Colonic mucosa (tissue), 4 donors: ENCODE measurements at regions not wholly inside any gene's neighbourhood (a gene's known extent, or its start where the extent isn't known, plus 50 kb on each side); places are given as distances from the start of the nearest gene placed in this dataset.

Experiments
- DNase-seq: peaks from one replicate; pipeline ENCODE4 v3.0.0-alpha.2; 2020
- H3K27ac ChIP-seq: fragments of 200-600 bp; one replicate; pipeline ENCODE4 v1.8.0; 2021
- H3K27me3 ChIP-seq: fragments of 200-600 bp; one replicate; pipeline ENCODE4 v1.8.0; 2021
- H3K36me3 ChIP-seq: fragments of 200-600 bp; one replicate; pipeline ENCODE4 v1.8.0; 2021
- H3K4me1 ChIP-seq: fragments of 200-600 bp; one replicate; pipeline ENCODE4 v1.8.0; 2021; ENCODE audit warnings: mild to moderate bottlenecking
- H3K4me3 ChIP-seq: fragments of 200-600 bp; one replicate; pipeline ENCODE4 v1.8.0; 2021
- H3K9ac ChIP-seq, 2 donors: one replicate each; pipeline ENCODE4 v1.7.0; 2013; ENCODE audit warnings: control low read depth in 2 of 2, low read depth in 2 of 2, low read length in 2 of 2
- H3K9me3 ChIP-seq: fragments of 200-600 bp; one replicate; pipeline ENCODE4 v1.8.0; 2021
- intact Hi-C: fragments of 100-400 bp; cut with DNase I; formaldehyde crosslinking; loops from one replicate; pipeline ENCODE4 v1.14.1; 2022
- TF ChIP-seq, protein P1 (sequence below): fragments of 200-600 bp; IDR thresholded peaks from one replicate; pipeline ENCODE4 v1.8.0; 2022; ENCODE audit warnings: antibody characterized with exemption, mild to moderate bottlenecking
- donor health status: healthy.
- donor health status: DM: no; HTN: no; CAD: no.
- donor health status: DM: no; HTN: no; CAD: no.

- TF ChIP-seq, protein P1, sequence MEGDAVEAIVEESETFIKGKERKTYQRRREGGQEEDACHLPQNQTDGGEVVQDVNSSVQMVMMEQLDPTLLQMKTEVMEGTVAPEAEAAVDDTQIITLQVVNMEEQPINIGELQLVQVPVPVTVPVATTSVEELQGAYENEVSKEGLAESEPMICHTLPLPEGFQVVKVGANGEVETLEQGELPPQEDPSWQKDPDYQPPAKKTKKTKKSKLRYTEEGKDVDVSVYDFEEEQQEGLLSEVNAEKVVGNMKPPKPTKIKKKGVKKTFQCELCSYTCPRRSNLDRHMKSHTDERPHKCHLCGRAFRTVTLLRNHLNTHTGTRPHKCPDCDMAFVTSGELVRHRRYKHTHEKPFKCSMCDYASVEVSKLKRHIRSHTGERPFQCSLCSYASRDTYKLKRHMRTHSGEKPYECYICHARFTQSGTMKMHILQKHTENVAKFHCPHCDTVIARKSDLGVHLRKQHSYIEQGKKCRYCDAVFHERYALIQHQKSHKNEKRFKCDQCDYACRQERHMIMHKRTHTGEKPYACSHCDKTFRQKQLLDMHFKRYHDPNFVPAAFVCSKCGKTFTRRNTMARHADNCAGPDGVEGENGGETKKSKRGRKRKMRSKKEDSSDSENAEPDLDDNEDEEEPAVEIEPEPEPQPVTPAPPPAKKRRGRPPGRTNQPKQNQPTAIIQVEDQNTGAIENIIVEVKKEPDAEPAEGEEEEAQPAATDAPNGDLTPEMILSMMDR = no peak
- Histone ChIP-seq H3K36me3 (no peaks in the 10 kb centered on the region), H3K4me1 (no peaks in the 10 kb centered on the region), H3K4me3 (no peak overlapping the region), H3K9me3 (no peaks in the 10 kb centered on the region), H3K27me3 (no peaks in the 10 kb centered on the region), H3K9ac (no peak overlapping the region), H3K27ac (no peak overlapping the region)
- intact Hi-C loops = no loop called here
- no peak for DNase-seq
Observed at GRCh38 chr12:97946701-97947100, 484.1 kb downstream of the RMST start.

DNA sequence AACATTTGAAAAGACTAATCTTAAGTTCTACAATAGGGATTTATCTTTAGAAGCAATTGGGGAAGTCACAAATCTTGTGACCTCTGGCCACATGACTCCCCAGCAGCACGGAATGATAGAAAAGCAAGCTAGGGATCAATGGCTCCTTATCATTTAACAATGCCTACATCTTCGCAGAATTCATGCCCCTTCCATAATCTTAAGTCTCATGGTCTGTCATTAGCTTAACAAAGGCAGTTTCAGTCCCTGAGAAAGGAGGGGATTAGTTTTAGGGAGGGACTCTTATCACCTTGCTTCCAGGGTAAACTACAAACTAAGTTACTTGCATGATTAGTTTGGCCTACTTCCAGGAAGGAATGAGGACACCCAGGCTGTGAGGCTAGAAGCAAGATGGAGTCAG, 486.0 kb downstream of the RMST start:
- TF ChIP-seq, protein P1 = no peak
- no peak for DNase-seq
- Histone ChIP-seq H3K4me3 (no peak overlapping the region), H3K36me3 (no peaks in the 10 kb centered on the region), H3K27me3 (no peaks in the 10 kb centered on the region), H3K27ac (no peak overlapping the region), H3K9me3 (no peaks in the 10 kb centered on the region), H3K4me1 (no peaks in the 10 kb centered on the region), H3K9ac (no peak overlapping the region)
- intact Hi-C loops = no loop called here

DNA sequence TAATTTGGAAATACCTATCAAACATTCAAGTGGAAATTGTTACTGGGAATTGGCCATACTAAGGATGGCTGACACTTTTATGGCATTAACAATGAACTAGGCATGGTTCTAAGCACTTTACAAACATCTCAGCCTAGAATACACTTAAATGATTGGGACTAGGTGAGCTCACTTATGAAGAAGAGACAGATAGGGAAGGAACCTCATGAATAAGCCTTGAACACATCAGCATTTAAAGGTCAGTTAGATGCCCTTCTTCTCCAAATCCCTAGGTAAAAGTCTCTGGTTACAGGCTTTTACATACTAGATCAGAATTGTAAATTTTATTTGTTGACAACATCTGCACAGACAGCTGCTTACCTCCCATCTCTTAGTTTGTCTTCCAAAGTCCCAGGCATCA, 488.6 kb downstream of the RMST start:
- intact Hi-C loops = no loop called here
- H3K4me1 ChIP-seq = no peaks in the 10 kb centered on the region
- no peak overlapping the region for H3K4me3 ChIP-seq
- H3K27me3 ChIP-seq = no peaks in the 10 kb centered on the region
- TF ChIP-seq, protein P1 = no peak
- H3K9me3 ChIP-seq = no peaks in the 10 kb centered on the region
- no peak overlapping the region for H3K27ac ChIP-seq
- no peak for DNase-seq
- no peaks in the 10 kb centered on the region for H3K36me3 ChIP-seq
- no peak overlapping the region for H3K9ac ChIP-seq

GRCh38 chr12:97951717-97952116, 489.1 kb downstream of the RMST start:
- Histone ChIP-seq H3K27me3 (no peaks in the 10 kb centered on the region), H3K36me3 (no peaks in the 10 kb centered on the region), H3K27ac (no peak overlapping the region), H3K9ac (no peak overlapping the region), H3K4me3 (no peak overlapping the region), H3K9me3 (no peaks in the 10 kb centered on the region), H3K4me1 (no peaks in the 10 kb centered on the region)
- DNase-seq = no peak
- intact Hi-C loops = no loop called here
- TF ChIP-seq, protein P1 = no peak

GRCh38 chr12:97957109-97957508, 494.5 kb downstream of the RMST start:
- no peaks in the 10 kb centered on the region for H3K9me3 ChIP-seq
- H3K27ac ChIP-seq = no peak overlapping the region
- H3K4me3 ChIP-seq = no peak overlapping the region
- TF ChIP-seq, protein P1 = no peak
- no peaks in the 10 kb centered on the region for H3K27me3 ChIP-seq
- no peaks in the 10 kb centered on the region for H3K36me3 ChIP-seq
- no peaks in the 10 kb centered on the region for H3K4me1 ChIP-seq
- intact Hi-C loops = no loop called here
- DNase-seq = no peak
- H3K9ac ChIP-seq = no peak overlapping the region

GRCh38 chr12:97960225-97960624, 497.6 kb downstream of the RMST start:
- no peak for DNase-seq
- no peaks in the 10 kb centered on the region for H3K27me3 ChIP-seq
- no peak overlapping the region for H3K9ac ChIP-seq
- no peak overlapping the region for H3K4me3 ChIP-seq
- TF ChIP-seq, protein P1 = no peak
- no peaks in the 10 kb centered on the region for H3K36me3 ChIP-seq
- intact Hi-C loops = no loop called here
- no peaks in the 10 kb centered on the region for H3K4me1 ChIP-seq
- H3K27ac ChIP-seq = no peak overlapping the region
- no peaks in the 10 kb centered on the region for H3K9me3 ChIP-seq
